H1 (cell line): ENCODE measurements at regions not wholly inside any gene's neighbourhood (a gene's known extent, or its start where the extent isn't known, plus 50 kb on each side); places are given as distances from the start of the nearest gene placed in this dataset.

ENCODE experiments used
- CTCF ChIA-PET: fragments of 300-600 bp; sonication (Branson Sonifier 250); formaldehyde crosslinking; loops from one replicate; lab custom pipeline; 2021; ENCODE audit not compliant: partially characterized antibody; lab: Charles Lee
- POLR2A ChIA-PET: fragments of 300-600 bp; sonication (Branson Sonifier 250); formaldehyde crosslinking; loops from one replicate; lab custom pipeline; 2021; ENCODE audit warnings: inconsistent platforms; ENCODE audit not compliant: partially characterized antibody; lab: Charles Lee
- DNase-seq, 2 experiments: peaks; one replicate each; pipeline versions ENCODE4 v3.0.0 to v3.0.0-alpha.2; 2010 to 2022; ENCODE audit warnings: low spot score in 2 of 2, low read depth in 1 of 2, mixed read lengths in 1 of 2
- FAIRE-seq: peaks from 2 replicates; lab custom pipeline; 2011; peaks lifted over from hg19 to GRCh38; lab: Jason Lieb, UNC
- H2AFZ ChIP-seq: 2 replicates; pipeline ENCODE4 v1.8.1; 2012; ENCODE audit warnings: low read length, inconsistent platforms
- H2AK5ac ChIP-seq: 2 replicates; pipeline ENCODE4 v1.6.1; 2013; ENCODE audit warnings: low read depth, low read length
- H2BK120ac ChIP-seq: replicated peaks from 2 replicates; pipeline ENCODE3; 2013; ENCODE audit warnings: low read depth, low read length, inconsistent platforms
- H2BK12ac ChIP-seq: 2 replicates; pipeline ENCODE4 v1.6.1; 2013; ENCODE audit warnings: low read depth, low read length
- H2BK15ac ChIP-seq: 2 replicates; pipeline ENCODE4 v1.6.1; 2013; ENCODE audit warnings: low read length
- H2BK20ac ChIP-seq: 2 replicates; pipeline ENCODE4 v1.6.1; 2013; ENCODE audit warnings: low read length
- H2BK5ac ChIP-seq: 2 replicates; pipeline ENCODE4 v1.6.1; 2013; ENCODE audit warnings: low read depth, low read length
- H3K14ac ChIP-seq: 2 replicates; pipeline ENCODE4 v1.6.1; 2013; ENCODE audit warnings: inconsistent platforms; ENCODE audit not compliant: insufficient read length
- H3K18ac ChIP-seq: 2 replicates; pipeline ENCODE4 v1.6.1; 2013; ENCODE audit warnings: low read length; ENCODE audit errors: extremely low read depth
- H3K23ac ChIP-seq: 2 replicates; pipeline ENCODE4 v1.6.1; 2013; ENCODE audit warnings: inconsistent platforms; ENCODE audit not compliant: insufficient read length
- H3K23me2 ChIP-seq: 2 replicates; pipeline ENCODE4 v1.6.1; 2013; ENCODE audit warnings: low read depth, low read length
- H3K27ac ChIP-seq: 2 replicates; pipeline ENCODE4 v1.6.1; 2011; ENCODE audit warnings: low read depth, low read length, inconsistent platforms
- H3K27me3 ChIP-seq, 4 experiments: replicated peaks in 1 of 4; 1 replicate in 1 of 4; 2 replicates in 3 of 4; pipeline versions ENCODE4 v1.6.1 to v1.8.1; 2011 to 2013; ENCODE audit warnings: low read length in 3 of 4, mild to moderate bottlenecking in 3 of 4, inconsistent platforms in 2 of 4, mixed read lengths in 2 of 4, moderate library complexity in 1 of 4; ENCODE audit not compliant: control insufficient read depth in 3 of 4, insufficient read depth in 3 of 4; ENCODE audit errors: extremely low read depth in 1 of 4
- H3K36me3 ChIP-seq, 4 experiments: 2 replicates each; pipeline versions ENCODE4 v1.6.1 to v1.8.1; 2011 to 2013; ENCODE audit warnings: mild to moderate bottlenecking in 4 of 4, low read length in 3 of 4, moderate library complexity in 2 of 4, control low read depth in 1 of 4, inconsistent platforms in 1 of 4; ENCODE audit not compliant: insufficient read depth in 4 of 4, control insufficient read depth in 2 of 4
- H3K4ac ChIP-seq: replicated peaks from 2 replicates; pipeline ENCODE3; 2013; ENCODE audit warnings: low read length, low read depth, mixed read lengths, inconsistent platforms; ENCODE audit not compliant: insufficient read length
- H3K4me1 ChIP-seq, 4 experiments: replicated peaks in 1 of 4; 1 replicate in 1 of 4; 2 replicates in 3 of 4; pipeline versions ENCODE4 v1.6.1 to v1.8.1; 2011 to 2013; ENCODE audit warnings: low read length in 3 of 4, inconsistent platforms in 2 of 4, mixed read lengths in 1 of 4; ENCODE audit not compliant: insufficient read depth in 4 of 4, control insufficient read depth in 3 of 4
- H3K4me2 ChIP-seq, 2 experiments: 2 replicates each; pipeline versions ENCODE4 v1.6.1 to v1.8.1; 2011 to 2013; ENCODE audit warnings: low read depth in 2 of 2, low read length in 2 of 2, control low read depth in 1 of 2, inconsistent platforms in 1 of 2, mild to moderate bottlenecking in 1 of 2; ENCODE audit not compliant: insufficient read depth in 1 of 2
- H3K4me3 ChIP-seq, 4 experiments: fragments of 200-600, 300-600 bp in 1 of 4; sonication (generic), shearing (Covaris generic), sonication (Bioruptor Twin) in 1 of 4; 2 replicates each; pipeline versions ENCODE4 v1.5.1 to v1.8.1; 2011 to 2016; ENCODE audit warnings: low read length in 4 of 4, low read depth in 3 of 4, control low read depth in 2 of 4, inconsistent platforms in 2 of 4, mild to moderate bottlenecking in 2 of 4, mixed read lengths in 1 of 4, moderate library complexity in 1 of 4; ENCODE audit not compliant: insufficient read depth in 2 of 4; ENCODE audit errors: extremely low read depth in 1 of 4
- H3K56ac ChIP-seq: replicated peaks from 2 replicates; pipeline ENCODE3; 2013; ENCODE audit warnings: low read depth, mild to moderate bottlenecking, mixed read lengths, low read length, inconsistent platforms; ENCODE audit not compliant: insufficient read length
- H3K79me1 ChIP-seq: 2 replicates; pipeline ENCODE4 v1.6.1; 2013; ENCODE audit warnings: low read depth, low read length, control low read depth
- H3K79me2 ChIP-seq, 2 experiments: 2 replicates each; pipeline versions ENCODE4 v1.6.1 to v1.8.1; 2012 to 2013; ENCODE audit warnings: low read length in 2 of 2, mild to moderate bottlenecking in 2 of 2, inconsistent platforms in 1 of 2; ENCODE audit not compliant: insufficient read depth in 2 of 2, control insufficient read depth in 1 of 2
- H3K9ac ChIP-seq, 4 experiments: replicated peaks in 1 of 4; 1 replicate in 1 of 4; 2 replicates in 3 of 4; pipeline versions ENCODE4 v1.6.1 to v1.8.1; 2011 to 2013; ENCODE audit warnings: low read depth in 3 of 4, low read length in 3 of 4, control low read depth in 2 of 4, mild to moderate bottlenecking in 2 of 4, moderate library complexity in 2 of 4, inconsistent platforms in 1 of 4; ENCODE audit errors: extremely low read depth in 1 of 4
- H3K9me3 ChIP-seq, 2 experiments: 2 replicates each; pipeline versions ENCODE4 v1.6.1 to v1.8.1; 2012 to 2013; ENCODE audit warnings: mild to moderate bottlenecking in 2 of 2, moderate library complexity in 2 of 2, control low read depth in 1 of 2, inconsistent platforms in 1 of 2, low read depth in 1 of 2, low read length in 1 of 2, mixed read lengths in 1 of 2; ENCODE audit not compliant: insufficient read depth in 2 of 2
- H4K20me1 ChIP-seq, 2 experiments: replicated peaks in 1 of 2; 2 replicates each; pipeline versions ENCODE3 to v1.8.1; 2011 to 2013; ENCODE audit warnings: inconsistent platforms in 2 of 2, low read length in 2 of 2, mild to moderate bottlenecking in 1 of 2; ENCODE audit not compliant: insufficient read depth in 2 of 2, control insufficient read depth in 1 of 2
- H4K5ac ChIP-seq: 2 replicates; pipeline ENCODE4 v1.6.1; 2013; ENCODE audit warnings: low read length, low read depth, mixed read lengths, inconsistent platforms; ENCODE audit not compliant: insufficient read length
- H4K8ac ChIP-seq: 2 replicates; pipeline ENCODE4 v1.8.0; 2013; ENCODE audit warnings: mild to moderate bottlenecking, moderate library complexity, low read length, inconsistent platforms; ENCODE audit not compliant: insufficient read depth; ENCODE audit errors: extremely low read depth
- H4K91ac ChIP-seq: replicated peaks from 2 replicates; pipeline ENCODE3; 2013; ENCODE audit warnings: low read length, mixed read lengths, inconsistent platforms; ENCODE audit not compliant: insufficient read length
- ASH2L ChIP-seq: fragments of 200-600, 300-600 bp; sonication (generic); IDR thresholded peaks from one replicate; pipeline ENCODE4 v1.7.1; 2017; ENCODE audit warnings: low read length
- HDAC6 ChIP-seq: IDR thresholded peaks from one replicate; pipeline ENCODE4 v1.7.1; 2012; ENCODE audit warnings: low read depth, mild to moderate bottlenecking, inconsistent platforms, low read length, moderate library complexity
- KDM1A ChIP-seq: fragments of 200-600, 300-600 bp; sonication (generic); IDR thresholded peaks from 2 replicates; pipeline ENCODE4 v1.7.1; 2016; ENCODE audit warnings: mild to moderate bottlenecking, low read length, borderline replicate concordance
- POLR2AphosphoS5 ChIP-seq: IDR thresholded peaks from 2 replicates; pipeline ENCODE4 v1.6.1; 2011; ENCODE audit warnings: low read depth, low read length
- RXRA ChIP-seq: IDR thresholded peaks from 2 replicates; pipeline ENCODE4 v1.6.1; 2011; ENCODE audit warnings: low read depth, mild to moderate bottlenecking, low read length, moderate library complexity; ENCODE audit not compliant: insufficient read depth
- SP2 ChIP-seq: IDR thresholded peaks from 2 replicates; pipeline ENCODE4 v1.6.1; 2012; ENCODE audit warnings: mild to moderate bottlenecking, low read length, inconsistent platforms
- SP4 ChIP-seq: IDR thresholded peaks from 2 replicates; pipeline ENCODE4 v1.6.1; 2012; ENCODE audit warnings: low read length, inconsistent platforms
- SUZ12 ChIP-seq: fragments of 200-600 bp; sonication (generic); IDR thresholded peaks from 2 replicates; pipeline ENCODE4 v1.6.1; 2012; ENCODE audit warnings: mild to moderate bottlenecking, inconsistent platforms, low read length, moderate library complexity, mixed read lengths
- TAF7 ChIP-seq: optimal IDR thresholded peaks from 2 replicates; pipeline ENCODE3; 2011; ENCODE audit warnings: low read depth, mild to moderate bottlenecking, inconsistent platforms, low read length, moderate library complexity, borderline replicate concordance
- TCF12 ChIP-seq: IDR thresholded peaks from 2 replicates; pipeline ENCODE4 v1.6.1; 2011; ENCODE audit warnings: low read depth, mild to moderate bottlenecking, low read length
- YY1 ChIP-seq: IDR thresholded peaks from 2 replicates; pipeline ENCODE4 v1.6.1; 2011; ENCODE audit warnings: low read depth, mild to moderate bottlenecking, low read length
- WGBS, 2 experiments: shearing (Covaris generic) in 1 of 2; methylation state at CpG; one replicate each; pipeline versions ENCODE4 v1.1.6 to v1.1.7; 2013 to 2015; ENCODE audit warnings: low lambda C conversion rate in 2 of 2, mixed read lengths in 2 of 2, inconsistent platforms in 1 of 2, low coverage in 1 of 2, missing lambda C conversion rate in 1 of 2; ENCODE audit not compliant: insufficient replicate concordance in 2 of 2, insufficient coverage in 1 of 2, insufficient read length in 1 of 2; ENCODE audit errors: extremely low coverage in 1 of 2, missing lambda C conversion rate in 1 of 2; 5-methylcytosine and 5-hydroxymethylcytosine counted together

DNA sequence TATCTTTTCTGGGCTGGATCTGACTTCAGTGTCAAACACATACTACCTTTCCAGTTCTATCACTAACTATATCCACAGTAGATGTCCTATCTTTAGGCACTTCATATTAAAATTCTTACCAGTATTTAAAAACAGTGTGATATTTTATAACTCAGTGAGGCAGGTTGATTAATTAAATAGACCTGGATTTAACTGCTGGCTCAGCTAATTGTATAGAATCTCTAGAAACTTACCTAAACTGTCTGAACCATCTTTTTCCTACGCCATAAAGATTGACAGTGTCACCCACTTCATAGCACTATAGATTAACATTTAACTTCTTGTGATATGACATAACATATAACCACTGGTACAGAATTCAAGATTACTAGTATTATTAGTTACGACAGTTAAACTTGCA, 935.3 kb downstream of the FAT4 start:
- Histone ChIP-seq H4K8ac (no peak overlapping the region), H3K14ac (no peak overlapping the region), H3K4me2 (no peak overlapping the region), H2AK5ac (no peak overlapping the region), H2BK20ac (no peak overlapping the region), H3K79me2 (no peaks in the 10 kb centered on the region), H2AFZ (no peak overlapping the region), H3K23me2 (no peaks in the 10 kb centered on the region), H3K23ac (no peak overlapping the region), H3K56ac (no peak overlapping the region), H3K27me3 (no peaks in the 10 kb centered on the region), H2BK120ac (no peak overlapping the region), H2BK15ac (no peak overlapping the region), H3K9ac (no peak overlapping the region), H3K36me3 (no peaks in the 10 kb centered on the region), H3K27ac (no peak overlapping the region), H3K4me3 (no peak overlapping the region), H3K79me1 (no peaks in the 10 kb centered on the region), H3K18ac (no peak overlapping the region), H3K4me1 (no peaks in the 10 kb centered on the region), H3K9me3 (0 out of 4 replicates have a peak, but pooled peaks cover 0 to 1% of the 10 kb centered on the region in 2 experiments), H4K91ac (no peak overlapping the region), H2BK5ac (no peak overlapping the region), H3K4ac (no peak overlapping the region), H4K20me1 (no peaks in the 10 kb centered on the region), H4K5ac (no peak overlapping the region), H2BK12ac (no peak overlapping the region)
- FAIRE-seq = no peak
- ChIA-PET POLR2A (no interaction called here), CTCF (interaction anchor here (0.9 kb wide), 1 partner anchor 34 kb away, joined by 4 read pairs; no protein-coding TSS in a partner anchor)
- 89% methylated on average over 2 of the region's 2 CpGs; no CpG with 5 or more reads in 1 of the 2 experiments for WGBS, 2 experiments
- TF ChIP-seq POLR2AphosphoS5 (no peak), RXRA (no peak), TAF7 (no peak), ASH2L (no peak), YY1 (no peak), SP2 (no peak), TCF12 (no peak), HDAC6 (no peak), SUZ12 (no peak), KDM1A (no peak), SP4 (no peak)
- no peak for DNase-seq
